ENCODE measurements at regions not wholly inside any gene's neighbourhood (a gene's known extent, or its start where the extent isn't known, plus 50 kb on each side); places are given as distances from the start of the nearest gene placed in this dataset.

DNA sequence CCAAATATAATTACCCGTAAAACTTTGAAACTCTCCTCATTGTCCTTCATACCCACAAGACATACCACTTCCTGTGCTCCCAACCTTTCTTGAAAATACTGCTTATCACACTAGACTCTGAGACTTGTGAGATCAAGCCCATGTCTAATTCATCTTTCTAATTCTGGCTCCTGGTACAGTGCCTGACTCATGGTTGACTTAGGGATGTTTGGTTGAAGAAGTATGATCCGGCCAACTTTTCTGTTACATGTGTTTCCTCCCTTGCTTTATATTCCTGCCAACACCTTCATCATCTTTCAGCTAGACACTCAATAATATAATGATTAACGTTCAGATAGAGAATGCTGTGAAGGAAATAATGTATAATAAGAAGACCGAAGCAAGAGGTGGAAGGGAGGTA lies 58.2 kb downstream of the MEX3B start:
- no peak for DNase-seq
- in situ Hi-C loops (cut with MboI; ENCODE audit: low pct_unique_long_range_greater_than_20kb, low sequenced_read_pairs): no loop called here

DNA sequence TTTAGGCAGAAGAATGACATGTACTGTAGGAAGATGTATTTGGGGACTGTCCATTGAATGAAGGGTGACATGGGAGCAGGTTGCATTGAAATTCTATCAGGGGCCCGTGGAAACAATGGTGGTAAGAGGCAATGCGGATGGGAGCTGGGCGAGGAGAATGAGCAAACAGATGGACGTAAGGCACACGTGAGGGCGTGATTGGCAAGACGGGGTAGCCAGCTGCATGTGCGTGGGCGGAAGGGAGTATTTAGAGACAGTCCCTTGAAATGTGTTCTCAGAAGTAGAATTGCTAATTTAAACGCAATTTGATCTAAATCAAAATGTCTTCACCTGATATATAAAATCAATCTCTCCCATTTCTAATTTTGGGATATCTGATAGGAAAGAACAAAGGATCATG lies 62.3 kb downstream of the MEX3B start:
- DNase-seq: no peak
- in situ Hi-C loops (cut with MboI; ENCODE audit: low pct_unique_long_range_greater_than_20kb, low sequenced_read_pairs): no loop called here

DNA sequence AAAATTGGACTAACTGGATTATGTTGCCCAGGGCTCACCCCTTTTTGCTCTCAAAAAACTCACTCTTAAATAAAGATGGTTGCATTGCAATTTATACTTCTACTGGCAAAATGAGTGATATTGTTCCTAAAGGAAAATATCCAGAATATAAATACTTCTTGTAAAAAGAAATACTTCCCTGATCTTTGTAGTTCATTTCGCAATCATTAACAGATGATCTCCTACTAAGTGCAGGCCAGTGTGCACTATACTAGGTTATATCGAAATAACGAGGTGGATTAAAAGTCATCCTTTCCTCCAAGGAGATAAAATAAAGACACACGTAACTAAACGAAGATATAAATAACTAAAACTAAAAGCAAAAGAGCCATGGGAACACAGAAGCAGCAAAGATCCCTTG lies 63.0 kb downstream of the MEX3B start:
- in situ Hi-C loops (cut with MboI; ENCODE audit: low pct_unique_long_range_greater_than_20kb, low sequenced_read_pairs): no loop called here
- DNase-seq: no peak

DNA sequence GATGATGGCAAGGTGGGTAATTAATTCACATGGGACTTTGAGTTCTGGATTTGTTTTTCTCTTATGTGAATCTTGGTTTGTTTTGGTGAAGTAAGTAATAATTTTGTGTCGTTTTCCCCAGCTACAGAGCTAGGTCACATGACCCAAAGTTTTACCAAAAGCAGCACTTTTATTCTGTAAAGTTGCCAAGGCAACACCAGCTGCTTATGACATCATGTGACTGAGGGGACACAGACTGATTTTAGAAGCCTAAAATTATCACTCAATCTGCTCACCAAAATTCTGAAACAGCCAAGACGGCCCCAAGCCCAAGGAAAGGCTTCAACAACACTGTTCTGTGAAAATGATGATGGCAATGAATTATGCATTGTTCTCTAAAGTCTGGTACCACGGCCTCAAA lies 63.9 kb downstream of the MEX3B start:
- in situ Hi-C loops (cut with MboI; ENCODE audit: low pct_unique_long_range_greater_than_20kb, low sequenced_read_pairs): no loop called here
- no peak for DNase-seq

DNA sequence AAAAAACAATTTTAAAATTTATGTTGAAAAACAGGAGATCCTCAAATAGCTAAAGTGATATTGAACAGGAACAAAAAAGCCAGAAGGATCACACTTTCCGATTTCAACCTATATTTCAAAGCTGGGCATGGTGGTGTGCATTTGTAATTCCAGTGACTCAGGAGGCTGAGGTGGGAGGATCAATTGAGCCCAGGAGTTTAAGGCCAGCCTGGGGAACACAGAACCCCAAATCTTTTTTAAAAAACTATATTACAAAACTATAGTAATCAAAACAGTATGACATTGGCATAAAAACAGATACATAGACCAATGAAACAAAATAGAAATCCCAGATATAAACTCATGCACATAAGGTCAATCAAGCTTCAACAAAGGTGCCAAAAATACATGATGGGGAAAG lies 68.4 kb downstream of the MEX3B start:
- in situ Hi-C loops (cut with MboI; ENCODE audit: low pct_unique_long_range_greater_than_20kb, low sequenced_read_pairs): no loop called here
- no peak for DNase-seq

DNA sequence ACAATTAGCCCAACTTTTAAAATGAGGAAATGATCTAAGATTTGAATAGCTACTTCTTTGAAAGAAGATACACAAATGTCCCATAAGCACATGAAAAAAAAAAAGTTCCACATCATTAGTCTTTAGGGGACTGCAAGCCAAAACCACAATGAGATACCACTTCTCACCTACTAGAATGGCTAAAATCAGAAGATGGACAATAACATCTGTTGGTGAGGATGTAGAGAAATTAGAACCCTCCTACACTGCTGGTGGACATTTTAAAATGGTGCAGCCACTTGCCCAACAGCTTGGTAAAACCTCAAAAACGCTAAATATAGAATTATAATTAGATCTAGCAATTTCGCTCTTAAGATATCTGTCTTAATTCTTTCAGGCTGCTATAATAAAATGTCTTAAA lies 77.1 kb downstream of the MEX3B start:
- in situ Hi-C loops (cut with MboI; ENCODE audit: low pct_unique_long_range_greater_than_20kb, low sequenced_read_pairs): no loop called here

DNA sequence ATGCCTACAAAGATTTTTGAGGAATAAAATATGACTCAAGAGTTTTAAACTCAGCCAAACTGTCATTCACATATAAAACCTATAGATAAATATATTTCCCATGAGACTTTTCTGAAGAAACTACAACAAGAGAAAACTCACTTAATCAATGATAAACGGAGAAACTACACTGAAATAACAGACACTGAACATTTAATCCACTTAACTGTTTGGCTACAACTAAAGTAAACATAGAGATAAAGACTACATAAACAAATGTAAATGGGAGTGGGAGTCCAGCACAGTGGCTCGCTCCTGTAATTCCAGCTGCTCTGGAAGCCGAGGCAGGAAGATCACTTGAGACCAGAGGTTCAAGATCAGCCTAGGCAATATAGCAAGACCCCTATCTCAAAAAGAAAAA lies 79.2 kb downstream of the MEX3B start:
- DNase-seq: no peak
- in situ Hi-C loops (cut with MboI; ENCODE audit: low pct_unique_long_range_greater_than_20kb, low sequenced_read_pairs): no loop called here

More for the DNA sequence above, 77.1 kb downstream of the MEX3B start:
- DNase-seq: no peak

DNA sequence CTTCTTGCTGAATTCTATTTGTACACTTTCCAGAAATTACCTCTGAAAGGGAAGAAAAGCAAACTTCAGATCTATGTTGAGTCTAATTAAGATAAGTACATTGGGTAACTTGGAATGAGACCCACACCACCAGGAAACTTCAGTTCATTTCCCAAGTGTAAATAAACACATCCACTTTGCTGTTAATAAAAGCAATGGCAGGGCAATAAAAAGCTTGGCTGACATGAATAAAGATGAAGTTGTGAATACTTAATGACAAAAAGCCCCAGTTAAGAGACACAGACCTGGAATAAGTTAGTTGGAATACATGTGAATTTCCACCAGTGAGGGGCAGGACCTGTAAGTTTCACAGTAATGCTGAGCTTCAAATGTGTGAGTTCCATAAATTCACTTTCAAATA lies 83.3 kb downstream of the MEX3B start:
- no peak for DNase-seq
- in situ Hi-C loops (cut with MboI; ENCODE audit: low pct_unique_long_range_greater_than_20kb, low sequenced_read_pairs): no loop called here

DNA sequence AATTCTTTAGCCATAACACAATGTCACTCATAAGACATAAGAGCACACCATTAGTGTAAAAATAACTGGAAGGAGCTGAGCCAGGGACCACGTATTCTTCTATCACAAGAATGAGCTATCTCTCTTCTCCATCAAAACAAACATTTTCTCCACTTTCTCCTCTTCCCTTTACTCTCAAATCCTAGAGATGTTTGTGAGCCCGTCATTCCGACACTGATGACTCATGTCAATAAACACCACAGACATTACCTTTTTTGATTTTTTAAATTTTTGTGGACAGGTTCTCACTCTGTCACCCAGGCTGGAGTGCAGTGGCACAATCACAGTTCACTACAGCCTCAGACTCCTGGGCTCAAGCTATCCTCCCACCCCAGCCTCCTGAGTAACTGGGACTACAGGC lies 86.6 kb downstream of the MEX3B start:
- DNase-seq: no peak
- in situ Hi-C loops (cut with MboI; ENCODE audit: low pct_unique_long_range_greater_than_20kb, low sequenced_read_pairs): loop anchor here (10.0 kb wide), 1 partner anchor 86 kb away; the partner anchor contains the start of gene MEX3B

DNA sequence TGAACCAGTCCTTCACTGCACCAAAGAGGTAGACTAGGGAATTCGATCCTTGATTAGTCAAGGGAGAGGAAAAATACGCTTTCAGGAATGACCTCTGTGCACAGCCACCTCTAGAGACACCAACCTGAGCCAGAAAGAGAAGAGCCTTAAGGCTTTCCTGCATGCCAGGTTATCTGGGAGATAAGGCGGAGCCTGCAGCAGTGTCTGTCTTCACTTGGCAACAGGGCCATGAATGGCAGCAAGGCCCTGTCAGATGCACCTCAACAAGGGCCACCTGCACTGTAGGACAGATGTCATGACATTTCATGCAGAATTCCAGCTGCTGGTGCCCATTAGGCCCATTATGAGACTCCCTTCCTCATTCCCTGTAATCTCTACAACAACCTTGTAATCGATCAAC lies 88.1 kb downstream of the MEX3B start:
- in situ Hi-C loops (cut with MboI; ENCODE audit: low pct_unique_long_range_greater_than_20kb, low sequenced_read_pairs): loop anchor here (10.0 kb wide), 1 partner anchor 87 kb away; the partner anchor contains the start of gene MEX3B
- DNase-seq: no peak

DNA sequence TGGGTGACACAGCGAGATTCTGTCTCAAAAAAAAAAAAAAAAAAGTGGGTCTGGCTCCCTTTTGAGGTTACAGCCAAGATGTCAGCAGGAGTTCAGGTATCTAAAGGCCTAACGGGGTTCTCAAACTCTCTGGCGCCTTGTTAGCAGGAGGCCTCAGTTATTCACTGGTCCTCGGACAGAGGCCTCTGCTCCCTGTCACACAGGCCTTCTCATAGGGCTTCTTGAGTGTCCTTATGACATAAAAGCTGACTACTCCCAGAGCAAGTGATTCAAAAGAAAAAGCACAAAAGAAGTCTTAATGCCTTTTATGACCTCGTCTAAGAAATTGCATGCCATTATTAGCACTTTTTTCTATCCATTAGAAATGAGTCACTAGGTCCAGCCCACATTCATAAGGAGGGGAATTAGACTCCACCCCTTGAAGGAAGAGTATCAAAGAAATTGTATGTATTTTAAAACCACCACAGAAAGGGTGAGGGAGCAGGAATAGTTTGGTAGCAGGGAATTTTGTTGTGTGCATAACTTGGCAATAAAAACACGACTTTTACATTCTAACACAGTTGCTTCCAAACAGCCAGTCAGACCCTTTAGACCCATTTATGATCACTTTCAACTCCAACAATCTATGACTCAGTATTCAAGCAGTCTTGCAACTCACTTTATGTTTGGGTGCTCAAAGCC lies 90.3 kb downstream of the MEX3B start:
- in situ Hi-C loops (cut with MboI; ENCODE audit: low pct_unique_long_range_greater_than_20kb, low sequenced_read_pairs): loop anchor here (10.0 kb wide), 1 partner anchor 89 kb away; the partner anchor contains the start of gene MEX3B
- DNase-seq: no peak

DNA sequence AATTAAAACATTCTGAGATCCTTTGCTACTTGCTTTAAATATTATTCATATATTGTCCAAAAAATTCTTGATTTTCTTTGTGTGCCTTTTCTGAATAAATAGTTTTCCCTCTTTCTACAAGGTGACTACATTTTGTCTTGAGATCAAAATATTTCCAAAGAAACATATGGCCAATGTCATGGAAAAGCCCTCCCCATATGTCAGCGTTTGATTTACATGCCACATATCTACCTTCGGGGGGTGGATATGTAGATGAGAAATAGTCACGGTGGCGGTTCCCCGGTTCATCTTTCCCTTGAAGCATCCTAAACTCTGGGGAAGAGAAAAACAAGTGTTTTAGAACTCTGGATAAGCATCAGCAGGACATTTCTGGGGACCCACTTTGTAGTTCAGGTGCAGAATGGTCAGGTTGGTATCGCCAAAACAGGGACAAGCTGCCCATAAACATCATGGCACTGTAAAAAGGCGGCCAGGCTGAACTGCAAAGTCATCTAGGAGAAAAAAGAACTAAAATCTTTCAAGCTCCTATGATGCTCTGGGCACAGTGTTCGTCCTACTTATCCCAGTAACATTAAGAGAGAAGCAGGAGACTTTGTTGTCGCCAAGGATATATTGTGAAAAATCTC lies 91.5 kb downstream of the MEX3B start:
- no peak for DNase-seq
- in situ Hi-C loops (cut with MboI; ENCODE audit: low pct_unique_long_range_greater_than_20kb, low sequenced_read_pairs): loop anchor here (10.0 kb wide), 1 partner anchor 91 kb away; the partner anchor contains the start of gene MEX3B

DNA sequence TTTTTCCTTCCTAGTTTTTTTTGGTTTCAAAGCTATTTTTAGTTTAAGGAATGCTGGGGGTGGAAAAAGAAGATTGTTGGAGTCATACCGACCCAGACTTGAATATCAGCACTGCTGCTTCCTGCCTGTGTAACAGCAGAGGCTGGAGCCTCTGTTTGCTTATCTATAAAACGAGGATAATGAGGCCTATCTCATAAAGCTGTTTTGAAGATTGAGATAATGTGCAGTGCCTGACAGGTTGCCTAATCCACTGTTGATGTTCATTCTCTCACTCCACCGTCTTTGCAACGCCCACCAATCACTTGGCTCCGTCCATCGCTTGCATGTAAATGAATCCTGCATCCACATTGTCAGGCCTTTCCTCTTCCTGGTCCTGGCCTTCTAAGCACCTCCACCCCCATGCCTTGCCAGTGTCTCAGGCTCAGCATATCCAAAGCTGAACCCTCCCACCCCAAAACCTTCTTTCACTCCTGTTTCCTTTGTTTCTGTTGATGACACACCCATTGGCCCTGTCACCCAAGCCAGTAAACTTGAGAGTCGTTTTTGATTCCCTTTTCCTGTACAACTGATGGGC lies 94.9 kb downstream of the MEX3B start:
- DNase-seq: peak; percentile 50
- in situ Hi-C loops (cut with MboI; ENCODE audit: low pct_unique_long_range_greater_than_20kb, low sequenced_read_pairs): loop anchor here (10.0 kb wide), 1 partner anchor 94 kb away; the partner anchor contains the start of gene MEX3B

DNA sequence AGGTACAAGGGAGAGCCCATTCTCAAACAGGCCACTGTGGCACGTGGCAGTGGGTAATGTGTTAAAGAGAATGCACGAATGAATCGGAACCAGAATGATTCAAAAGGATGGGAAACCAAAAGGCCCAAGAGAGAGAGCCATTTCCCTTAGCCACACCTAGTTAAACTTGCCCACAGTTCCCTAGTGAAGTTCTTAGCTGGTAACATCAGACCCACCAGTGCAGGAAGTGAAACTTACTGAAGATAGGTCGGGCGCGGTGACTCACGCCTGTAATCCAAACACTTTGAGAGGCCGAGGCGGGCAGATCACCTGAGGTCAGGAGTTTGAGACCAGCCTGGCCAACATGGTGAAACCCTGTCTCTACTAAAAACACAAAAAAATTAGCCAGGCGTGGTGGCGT lies 97.1 kb downstream of the MEX3B start:
- in situ Hi-C loops (cut with MboI; ENCODE audit: low pct_unique_long_range_greater_than_20kb, low sequenced_read_pairs): no loop called here
- peak; percentile 61 for DNase-seq

DNA sequence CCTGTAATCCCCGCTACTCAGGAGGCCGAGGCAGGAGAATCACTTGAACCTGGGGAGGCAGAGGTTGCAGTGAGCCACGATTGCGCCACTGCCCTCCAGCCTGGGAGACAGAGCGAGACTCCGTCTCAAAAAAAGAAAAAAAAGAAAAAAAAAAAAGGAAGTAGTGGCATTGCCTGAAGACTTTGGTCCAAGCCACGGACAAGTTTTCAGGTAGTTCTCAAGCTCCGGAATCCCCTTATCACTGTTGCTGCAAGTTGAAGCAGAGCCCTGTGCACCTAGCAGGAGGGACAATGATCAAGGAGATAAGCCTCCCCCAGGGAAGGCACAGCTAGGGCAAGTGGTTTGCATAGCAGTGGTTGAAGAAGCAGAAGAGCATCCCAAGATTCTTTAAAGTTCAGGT lies 97.6 kb downstream of the MEX3B start:
- peak; percentile 89 for DNase-seq
- in situ Hi-C loops (cut with MboI; ENCODE audit: low pct_unique_long_range_greater_than_20kb, low sequenced_read_pairs): no loop called here

DNA sequence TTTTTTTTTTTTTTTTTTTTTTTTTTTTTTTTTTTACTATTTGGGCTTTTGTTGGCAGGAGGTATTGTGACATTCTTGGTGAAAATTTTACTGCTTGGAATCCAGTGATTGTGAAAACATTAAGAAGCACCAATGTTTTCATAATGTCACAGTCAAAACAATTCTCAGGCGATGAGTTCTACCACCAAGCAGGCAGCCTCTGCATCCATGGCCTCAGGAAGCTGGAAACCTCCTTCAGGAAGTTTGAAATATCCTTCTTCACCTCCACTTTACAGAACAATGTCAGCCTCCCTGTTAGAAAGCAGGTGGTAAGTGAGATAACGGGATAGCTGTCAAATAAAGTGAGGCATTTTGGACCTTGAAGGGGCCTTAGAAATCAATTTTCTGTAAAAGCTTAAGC lies 98.3 kb downstream of the MEX3B start:
- in situ Hi-C loops (cut with MboI; ENCODE audit: low pct_unique_long_range_greater_than_20kb, low sequenced_read_pairs): no loop called here
- peak; percentile 81 for DNase-seq

DNA sequence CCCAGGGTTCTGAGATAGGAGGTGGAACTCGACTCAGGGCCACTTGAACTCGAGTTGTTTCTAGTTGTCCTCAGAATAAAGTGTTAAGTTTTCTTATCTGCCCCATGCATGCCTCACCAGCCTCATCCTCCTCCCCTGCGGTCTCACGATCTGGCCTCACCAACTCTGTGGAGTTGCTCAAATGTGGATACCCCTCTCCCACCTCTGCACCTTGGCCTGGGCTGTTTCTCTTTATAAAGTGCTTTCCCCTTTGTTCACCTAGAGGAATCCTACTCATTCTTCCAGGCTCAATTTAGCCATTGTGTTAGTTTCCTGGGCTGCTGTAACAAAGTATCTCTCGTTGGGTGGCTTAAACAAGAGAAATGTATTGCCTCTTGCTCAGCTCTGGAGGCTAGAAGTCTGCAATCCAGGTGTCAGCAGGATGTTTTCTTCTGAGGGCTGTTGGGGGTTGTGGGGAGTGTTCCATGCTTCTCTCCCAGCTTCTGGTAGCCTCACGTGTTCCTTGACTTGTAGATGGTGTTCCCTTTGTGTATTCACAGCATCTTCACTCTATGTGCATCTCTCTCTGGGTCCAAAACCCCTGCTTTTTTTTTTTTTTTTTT lies 100.7 kb downstream of the MEX3B start:
- in situ Hi-C loops (cut with MboI; ENCODE audit: low pct_unique_long_range_greater_than_20kb, low sequenced_read_pairs): no loop called here
- DNase-seq: peak; percentile 92

DNA sequence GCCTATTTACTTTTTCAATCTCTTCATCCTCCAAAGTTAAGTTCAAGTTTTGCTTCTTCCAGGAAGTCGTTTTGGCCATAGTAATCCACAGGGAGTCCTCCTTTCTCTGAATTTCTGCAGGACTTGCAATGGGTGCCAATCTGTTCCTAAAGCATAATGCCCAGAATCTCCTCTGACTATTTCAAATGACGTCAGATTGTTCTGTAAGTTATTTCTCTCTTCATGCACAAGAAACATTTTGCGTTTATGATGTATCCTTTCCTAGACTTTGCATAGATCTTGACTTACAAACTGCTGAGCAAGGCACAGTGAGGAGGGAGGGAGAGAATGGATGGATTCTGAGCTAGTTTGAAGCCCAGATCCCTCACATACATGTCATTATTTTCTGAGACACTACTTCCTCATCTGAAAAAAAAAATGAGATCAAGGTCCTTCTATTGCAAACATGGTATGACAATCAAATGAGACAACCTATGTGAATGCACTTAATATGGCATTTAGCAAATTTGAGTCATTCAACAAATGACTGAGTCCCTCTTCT lies 103.1 kb downstream of the MEX3B start:
- in situ Hi-C loops (cut with MboI; ENCODE audit: low pct_unique_long_range_greater_than_20kb, low sequenced_read_pairs): no loop called here
- peak; percentile 79 for DNase-seq

DNA sequence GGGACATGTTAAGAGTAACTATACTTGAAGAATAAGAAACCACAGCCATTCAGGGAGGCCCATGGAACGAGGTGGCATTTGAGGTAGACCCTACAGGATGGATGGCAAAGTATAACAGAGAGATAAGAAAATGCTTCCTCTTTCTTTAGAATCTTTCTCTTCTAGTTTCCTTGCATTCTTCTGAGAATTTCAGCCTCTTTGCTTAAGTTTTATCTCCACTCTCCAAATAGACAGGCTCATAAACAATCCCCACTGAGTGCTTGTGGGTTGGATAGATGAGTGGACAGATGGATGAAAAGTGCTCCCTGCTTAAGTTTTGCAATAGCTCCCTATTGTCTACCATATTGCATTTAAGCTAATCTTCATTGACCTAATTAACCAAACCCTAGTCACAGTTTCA lies 103.7 kb downstream of the MEX3B start:
- in situ Hi-C loops (cut with MboI; ENCODE audit: low pct_unique_long_range_greater_than_20kb, low sequenced_read_pairs): no loop called here
- peak; percentile 100 for DNase-seq

DNA sequence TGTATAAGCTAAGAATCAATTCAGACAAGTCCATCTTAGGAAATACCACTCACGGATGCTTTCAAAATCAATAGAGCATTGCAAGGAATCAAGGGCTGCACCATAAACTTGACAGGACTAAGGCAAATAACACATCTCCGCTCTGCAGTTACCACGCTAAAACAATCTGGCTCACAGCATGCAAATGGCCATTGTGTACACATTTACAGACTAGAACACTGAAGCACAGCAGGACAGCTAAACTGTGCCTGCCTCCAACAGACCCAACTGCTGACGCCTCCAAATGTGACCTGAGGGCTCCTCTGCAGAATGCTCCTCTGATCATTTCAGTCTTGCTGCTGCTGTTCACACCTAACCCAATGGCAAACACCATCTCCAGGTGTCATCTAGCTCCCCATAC lies 104.3 kb downstream of the MEX3B start:
- no peak for DNase-seq
- in situ Hi-C loops (cut with MboI; ENCODE audit: low pct_unique_long_range_greater_than_20kb, low sequenced_read_pairs): no loop called here

All from KBM-7 (cell line).